K562 (cell line): ENCODE measurements at regions not wholly inside any gene's neighbourhood (a gene's known extent, or its start where the extent isn't known, plus 50 kb on each side); places are given as distances from the start of the nearest gene placed in this dataset.

Experiments used
- ATAC-seq: fragments of 200-7000 bp; cut with Tn5 transposase; 3 replicates; pipeline ENCODE4 v1.9.1; 2020; ENCODE audit warnings: moderate library complexity
- BruUV-seq: library from RNA; stranded (reverse); fragments of 400-500 nt; replicated peaks from 2 replicates; lab custom pipeline; 2021; lab: Mats Ljungman, UMichigan
- CTCF ChIA-PET: fragments of 300-600 bp; formaldehyde crosslinking; extraction: SDS; loops from one replicate; lab custom pipeline; 2021; ENCODE audit warnings: low intra/inter-chr PET ratio; lab: Yijun Ruan, JAX
- POLR2A ChIA-PET: fragments of 300-600, 350-650 bp; sonication (Branson Sonifier 250); formaldehyde crosslinking; extraction: SDS; loops from one replicate; lab custom pipeline; 2021; ENCODE audit warnings: antibody characterized with exemption, inconsistent platforms; lab: Yijun Ruan, JAX
- DNase-seq, 4 experiments: peaks; one replicate each; pipeline versions ENCODE4 v3.0.0 to v3.0.0-alpha.2; 2011 to 2018; ENCODE audit warnings: low spot score in 3 of 4, mixed read lengths in 3 of 4; ENCODE audit errors: extremely low read depth in 1 of 4
- FAIRE-seq: peaks from 2 replicates; lab custom pipeline; 2011; peaks lifted over from hg19 to GRCh38; lab: Jason Lieb, UNC
- H2AFZ ChIP-seq: 2 replicates; pipeline ENCODE4 v1.6.0; 2011; ENCODE audit warnings: low read depth, low read length, control low read depth, inconsistent platforms
- H3K27ac ChIP-seq: fragments of 200-600 bp; 3 replicates; pipeline ENCODE4 v1.8.0; 2011; ENCODE audit warnings: low read depth, mild to moderate bottlenecking, control low read depth, inconsistent platforms, low read length, moderate library complexity, mixed read lengths; ENCODE audit errors: extremely low read depth
- H3K27me3 ChIP-seq, 2 experiments: fragments of 300-600 bp in 1 of 2; 2 replicates in 1 of 2; 3 replicates in 1 of 2; pipeline versions ENCODE4 v1.6.0 to v1.8.0; 2011; ENCODE audit warnings: inconsistent platforms in 2 of 2, low read length in 2 of 2, mild to moderate bottlenecking in 1 of 2, mixed read lengths in 1 of 2, moderate library complexity in 1 of 2; ENCODE audit not compliant: control insufficient read depth in 2 of 2, insufficient read depth in 2 of 2
- H3K36me3 ChIP-seq: fragments of 300-600 bp; 3 replicates; pipeline ENCODE4 v1.8.0; 2011; ENCODE audit warnings: mild to moderate bottlenecking, low read length, inconsistent platforms; ENCODE audit not compliant: control insufficient read depth, insufficient read depth
- H3K4me1 ChIP-seq, 2 experiments: fragments of 200-600 bp in 1 of 2; replicated peaks in 1 of 2; 2 replicates in 1 of 2; 3 replicates in 1 of 2; pipeline versions ENCODE4 v1.5.1 to v1.8.0; 2011; ENCODE audit warnings: inconsistent platforms in 2 of 2, low read length in 2 of 2, mild to moderate bottlenecking in 1 of 2, mixed read lengths in 1 of 2, moderate library complexity in 1 of 2; ENCODE audit not compliant: control insufficient read depth in 2 of 2, insufficient read depth in 2 of 2
- H3K4me2 ChIP-seq: 2 replicates; pipeline ENCODE4 v1.6.1; 2011; ENCODE audit warnings: low read length, control low read depth, inconsistent platforms, mixed read lengths; ENCODE audit not compliant: insufficient read depth
- H3K4me3 ChIP-seq: fragments of 200-600 bp; sonication (generic), shearing (Covaris generic); 2 replicates; pipeline ENCODE4 v1.5.1; 2016; ENCODE audit warnings: control low read depth, inconsistent platforms
- H3K79me2 ChIP-seq: fragments of 200-600 bp; 3 replicates; pipeline ENCODE4 v1.8.0; 2011; ENCODE audit warnings: low read length, inconsistent platforms; ENCODE audit not compliant: control insufficient read depth, insufficient read depth
- H3K9ac ChIP-seq, 2 experiments: 2 replicates each; pipeline versions ENCODE4 v1.6.0 to v1.6.1; 2011; ENCODE audit warnings: low read depth in 2 of 2, low read length in 2 of 2, control low read depth in 1 of 2, inconsistent platforms in 1 of 2, mild to moderate bottlenecking in 1 of 2, mixed read lengths in 1 of 2; ENCODE audit not compliant: insufficient read depth in 1 of 2
- H3K9me1 ChIP-seq: one replicate; pipeline ENCODE4 v1.6.0; 2011; ENCODE audit warnings: inconsistent platforms, mild to moderate bottlenecking, low read length, moderate library complexity; ENCODE audit not compliant: control insufficient read depth, insufficient read depth
- H3K9me3 ChIP-seq: replicated peaks from 2 replicates; pipeline ENCODE4 v1.5.1; 2011; ENCODE audit warnings: low read depth, low read length, inconsistent platforms; ENCODE audit not compliant: control insufficient read depth, insufficient read depth
- H4K20me1 ChIP-seq: replicated peaks from 2 replicates; pipeline ENCODE4 v1.6.1; 2011; ENCODE audit warnings: low read length, inconsistent platforms, mixed read lengths; ENCODE audit not compliant: control insufficient read depth, insufficient read depth
- ATF3 ChIP-seq, 2 experiments: fragments of 450-650 bp in 1 of 2; sonication (generic) in 1 of 2; formaldehyde crosslinking in 1 of 2; IDR thresholded peaks in 1 of 2; conservative IDR thresholded peaks in 1 of 2; 2 replicates each; pipeline versions ENCODE4 v1.6.1 to v1.8.1; 2016 to 2023; ENCODE audit warnings: mild to moderate bottlenecking in 2 of 2, moderate library complexity in 2 of 2, inconsistent platforms in 1 of 2, missing genetic modification reagents in 1 of 2
- ZBTB49 ChIP-seq: sonication (generic); formaldehyde crosslinking; IDR thresholded peaks from 2 replicates; pipeline ENCODE4 v1.8.0; 2022; ENCODE audit warnings: missing genetic modification reagents, mild to moderate bottlenecking, borderline replicate concordance
- WGBS: fragments of 100-300 bp; shearing (Covaris generic); methylation state at CpG from one replicate; pipeline ENCODE4 v1.1.6; 2016; ENCODE audit warnings: low coverage, mixed read lengths; ENCODE audit not compliant: insufficient coverage; ENCODE audit errors: missing lambda C conversion rate; 5-methylcytosine and 5-hydroxymethylcytosine counted together
- in situ Hi-C: fragments of 300-500 bp; cut with MboI; formaldehyde crosslinking; loops from 4 replicates; pipeline ENCODE4 v1.15.0; 2018; ENCODE audit warnings: inconsistent platforms, mixed read lengths
- intact Hi-C: fragments of 100-400 bp; cut with micrococcal nuclease; formaldehyde crosslinking; loops from 2 replicates; pipeline ENCODE4 v1.14.2; 2022

GRCh38 chr4:60189286-60189685 lies 1010.8 kb upstream of the ADGRL3 start:
- H3K9me1 ChIP-seq: no peaks in the 10 kb centered on the region
- H3K9ac ChIP-seq: no peak overlapping the region
- no peaks in the 10 kb centered on the region for H3K4me1 ChIP-seq
- H3K4me3 ChIP-seq: no peak overlapping the region
- no peak for ATAC-seq
- FAIRE-seq: no peak
- DNase-seq: no peak
- 2% methylated on average over 5 of the region's 5 CpGs for WGBS
- H3K36me3 ChIP-seq: no peaks in the 10 kb centered on the region
- H3K79me2 ChIP-seq: no peaks in the 10 kb centered on the region
- H3K27ac ChIP-seq: no peak overlapping the region
- no peaks in the 10 kb centered on the region for H3K9me3 ChIP-seq
- intact Hi-C loops: no loop called here
- H3K27me3 ChIP-seq: no peaks in the 10 kb centered on the region
- H3K4me2 ChIP-seq: no peak overlapping the region
- CTCF ChIA-PET: no interaction called here
- no peak overlapping the region for H2AFZ ChIP-seq
- POLR2A ChIA-PET: no interaction called here
- no peaks in the 10 kb centered on the region for H4K20me1 ChIP-seq
- TF ChIP-seq ATF3 (IDR thresholded peaks at IDR 0.05): peak; percentile 26; the same call in 1 of the 2 replicates
- TF ChIP-seq ATF3 (CRISPR knock-in tag; conservative IDR thresholded peaks at IDR 0.05): no peak
- no peak for TF ChIP-seq ZBTB49 (CRISPR knock-in tag)
- TF ChIP-seq, all 486 proteins: peak for 1
- BruUV-seq: no TSS peak
- in situ Hi-C loops: no loop called here
